ENCODE measurements at regions not wholly inside any gene's neighbourhood (a gene's known extent, or its start where the extent isn't known, plus 50 kb on each side); places are given as distances from the start of the nearest gene placed in this dataset.
A peak's percentile ranks its signal among the peaks of the same experiment; 100 is the strongest.

DNA sequence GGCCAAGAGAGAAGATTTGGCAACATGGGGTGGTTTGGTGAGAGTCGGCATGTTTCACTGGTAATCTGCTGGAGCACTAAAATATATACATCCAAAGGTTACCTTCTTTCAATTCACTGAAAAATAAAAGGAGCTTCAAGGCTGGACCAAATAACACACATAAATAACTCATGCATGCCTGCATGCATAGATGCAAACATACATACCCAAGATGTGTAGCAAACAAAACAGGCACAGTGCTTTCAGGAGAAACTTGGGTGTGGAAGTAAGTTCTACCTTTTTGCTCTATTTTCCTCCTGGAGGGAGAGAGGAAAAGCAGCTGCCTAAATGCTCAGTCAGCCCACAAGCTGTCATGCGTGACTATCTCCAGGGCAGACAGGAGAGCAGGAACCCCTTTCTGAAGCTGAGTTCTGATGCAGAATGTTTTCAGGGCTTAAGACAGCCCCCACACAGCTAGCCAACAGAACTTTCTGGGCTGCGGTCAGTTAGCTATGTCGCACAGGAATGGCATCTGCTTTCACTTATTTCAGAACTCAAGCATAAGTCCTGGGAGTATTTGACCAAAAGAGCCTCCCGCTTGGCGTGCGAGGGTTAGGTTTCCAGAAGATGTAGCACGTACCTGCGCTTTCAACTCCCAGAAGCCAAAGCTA, 166.2 kb downstream of the TOMM20 start:
- TF ChIP-seq, protein P1, sequence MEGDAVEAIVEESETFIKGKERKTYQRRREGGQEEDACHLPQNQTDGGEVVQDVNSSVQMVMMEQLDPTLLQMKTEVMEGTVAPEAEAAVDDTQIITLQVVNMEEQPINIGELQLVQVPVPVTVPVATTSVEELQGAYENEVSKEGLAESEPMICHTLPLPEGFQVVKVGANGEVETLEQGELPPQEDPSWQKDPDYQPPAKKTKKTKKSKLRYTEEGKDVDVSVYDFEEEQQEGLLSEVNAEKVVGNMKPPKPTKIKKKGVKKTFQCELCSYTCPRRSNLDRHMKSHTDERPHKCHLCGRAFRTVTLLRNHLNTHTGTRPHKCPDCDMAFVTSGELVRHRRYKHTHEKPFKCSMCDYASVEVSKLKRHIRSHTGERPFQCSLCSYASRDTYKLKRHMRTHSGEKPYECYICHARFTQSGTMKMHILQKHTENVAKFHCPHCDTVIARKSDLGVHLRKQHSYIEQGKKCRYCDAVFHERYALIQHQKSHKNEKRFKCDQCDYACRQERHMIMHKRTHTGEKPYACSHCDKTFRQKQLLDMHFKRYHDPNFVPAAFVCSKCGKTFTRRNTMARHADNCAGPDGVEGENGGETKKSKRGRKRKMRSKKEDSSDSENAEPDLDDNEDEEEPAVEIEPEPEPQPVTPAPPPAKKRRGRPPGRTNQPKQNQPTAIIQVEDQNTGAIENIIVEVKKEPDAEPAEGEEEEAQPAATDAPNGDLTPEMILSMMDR (IDR thresholded peaks at IDR 0.05; ENCODE audit: low read length, missing control alignments): no peak
- no peak overlapping the region for H3K4me3 ChIP-seq (replicated peaks; ENCODE audit: low read depth, low read length)
- peak; percentile 98 for DNase-seq (ENCODE audit: low read depth)

- TF ChIP-seq, protein P1 (IDR thresholded peaks at IDR 0.05; ENCODE audit: low read length, missing control alignments): no peak
- H3K4me3 ChIP-seq (replicated peaks; ENCODE audit: low read depth, low read length): no peak overlapping the region
- peak; percentile 95 for DNase-seq (ENCODE audit: low read depth)
Observed at GRCh38 chr1:234961456-234962339, 166.9 kb downstream of the TOMM20 start.

GRCh38 chr1:234960722-234961455, 167.7 kb downstream of the TOMM20 start:
- peak; percentile 83 for DNase-seq (ENCODE audit: low read depth)
- TF ChIP-seq, protein P1 (IDR thresholded peaks at IDR 0.05; ENCODE audit: low read length, missing control alignments): no peak
- H3K4me3 ChIP-seq (replicated peaks; ENCODE audit: low read depth, low read length): no peak overlapping the region

DNA sequence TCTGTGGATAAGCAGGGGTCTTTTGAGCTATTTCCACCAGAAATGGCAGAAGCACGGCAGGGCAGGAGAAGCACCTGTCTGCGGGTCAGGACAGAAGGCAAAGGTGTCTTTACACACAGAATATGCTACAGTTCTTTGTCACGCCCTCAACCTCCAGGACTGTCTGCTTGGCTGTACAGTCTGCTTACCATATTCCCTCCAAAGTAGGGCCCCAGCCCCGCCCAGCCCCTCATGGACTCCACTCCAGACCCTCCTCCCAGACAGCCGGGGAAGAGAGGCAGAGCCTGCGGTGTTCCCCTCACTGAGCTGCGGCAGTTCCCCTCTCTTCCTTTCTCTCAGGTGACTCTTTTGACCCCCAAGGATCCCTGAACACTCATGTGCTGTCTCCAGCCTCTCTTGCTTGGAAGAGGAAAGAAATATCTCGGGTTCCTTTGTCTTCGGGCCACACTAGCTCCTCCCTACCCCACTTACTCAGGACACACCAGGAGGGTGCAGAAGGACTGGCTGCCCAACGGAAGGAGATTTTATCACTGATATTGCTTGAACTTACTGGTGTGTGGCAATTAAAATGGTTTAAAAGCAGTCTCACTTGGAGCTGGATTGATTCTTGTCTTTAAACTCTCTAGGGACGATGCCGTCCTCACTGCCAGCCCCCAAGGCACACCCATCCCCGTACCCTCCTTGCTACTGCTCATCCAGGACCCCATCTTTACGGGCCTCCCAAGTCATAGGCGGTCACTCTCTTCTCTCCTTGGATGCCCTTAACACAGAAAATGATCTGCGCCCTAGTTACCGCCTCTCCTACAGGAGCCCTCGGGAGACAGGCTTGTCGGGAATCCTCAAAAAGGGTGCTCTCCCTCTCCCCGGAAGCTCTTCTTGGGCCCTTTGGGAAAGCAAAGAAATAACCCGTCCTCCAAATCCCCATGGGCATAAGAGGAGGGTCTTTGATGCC, 169.7 kb downstream of the TOMM20 start:
- DNase-seq (ENCODE audit: low read depth): no peak
- no peak overlapping the region for H3K4me3 ChIP-seq (replicated peaks; ENCODE audit: low read depth, low read length)
- TF ChIP-seq, protein P1 (IDR thresholded peaks at IDR 0.05; ENCODE audit: low read length, missing control alignments): no peak

GRCh38 chr1:234958066-234958705, 170.5 kb downstream of the TOMM20 start:
- no peak for DNase-seq (ENCODE audit: low read depth)
- H3K4me3 ChIP-seq (replicated peaks; ENCODE audit: low read depth, low read length): no peak overlapping the region
- TF ChIP-seq, protein P1 (IDR thresholded peaks at IDR 0.05; ENCODE audit: low read length, missing control alignments): no peak
